ENCODE measurements at regions not wholly inside any gene's neighbourhood (a gene's known extent, or its start where the extent isn't known, plus 50 kb on each side); places are given as distances from the start of the nearest gene placed in this dataset.
A peak's percentile ranks its signal among the peaks of the same experiment; 100 is the strongest.

DNA sequence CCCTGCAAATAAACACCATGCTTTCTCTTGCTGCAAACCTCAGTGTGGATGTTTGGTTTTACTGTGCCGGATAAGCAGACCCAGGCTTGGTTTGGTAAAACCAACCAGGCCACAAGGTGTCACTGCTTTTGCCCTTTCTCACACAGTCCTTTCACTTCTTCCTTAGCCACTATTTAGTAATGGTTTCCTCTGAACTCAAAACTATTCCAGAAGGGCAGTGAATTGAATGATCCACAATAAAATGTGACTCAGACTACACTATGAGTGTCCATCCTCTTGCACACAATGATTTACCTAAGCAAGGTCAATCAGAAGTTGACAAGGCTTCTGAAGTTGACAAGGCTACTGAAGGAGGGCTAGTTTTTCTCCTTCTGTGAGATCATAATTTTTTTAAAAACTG lies 552.4 kb upstream of the CCDC54 start:
- Histone ChIP-seq H3K9me3 (no peaks in the 10 kb centered on the region), H3K27ac (no peak overlapping the region), H3K4me3 (no peak overlapping the region), H3K27me3 (no peaks in the 10 kb centered on the region), H3K4me1 (peaks cover 0 to 6% (median 2%) of the 10 kb centered on the region in 4 donors), H3K36me3 (no peaks in the 10 kb centered on the region)
- WGBS, 2 donors, result 50 to 68% methylated on average over 1 of the region's 1 CpG
- no peak for ATAC-seq (ENCODE audit: low FRiP score in 2 of 2)
- DNase-seq, result no peak
- no peak for TF ChIP-seq POLR2A (IDR thresholded peaks at IDR 0.05)

DNA sequence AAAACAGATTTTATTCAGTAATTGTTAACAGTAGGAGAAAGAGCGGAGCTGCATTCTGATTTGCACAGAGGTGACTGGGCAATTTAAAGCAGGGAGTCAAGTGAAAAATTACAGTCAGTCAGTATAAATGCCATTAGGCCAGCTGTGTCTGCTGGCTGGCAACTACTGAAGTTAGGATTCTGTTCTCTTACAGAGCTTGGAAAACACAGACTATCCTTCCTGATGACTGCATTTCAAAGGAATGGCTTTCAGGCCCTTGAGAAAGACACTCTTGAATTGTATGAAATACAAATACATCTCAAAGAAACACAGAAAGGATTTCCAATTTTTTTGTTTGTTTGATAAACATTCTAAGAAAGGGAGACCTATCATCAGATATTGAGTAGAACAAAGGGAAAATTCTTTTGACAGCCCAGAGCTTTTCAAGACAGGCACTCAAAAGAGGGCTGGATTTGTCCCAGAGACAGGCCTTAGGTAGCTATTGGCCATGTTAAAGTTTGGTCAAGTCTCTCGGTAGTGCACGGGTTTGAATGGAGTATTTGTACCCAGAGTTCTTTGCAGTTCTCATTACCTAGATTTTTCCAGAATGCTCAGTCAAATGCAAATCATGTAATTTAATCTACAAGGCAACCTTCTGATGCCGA lies 551.2 kb upstream of the CCDC54 start:
- no peaks in the 10 kb centered on the region for H3K27me3 ChIP-seq
- H3K9me3 ChIP-seq, result no peaks in the 10 kb centered on the region
- H3K36me3 ChIP-seq, result no peaks in the 10 kb centered on the region
- WGBS, 2 donors, result 67 to 80% methylated on average over 4 of the region's 4 CpGs
- ATAC-seq (ENCODE audit: low FRiP score in 2 of 2) (peak; percentile 36 to 76), DNase-seq (no peak)
- H3K4me3 ChIP-seq, result no peak overlapping the region
- H3K27ac ChIP-seq, result no peak overlapping the region
- no peak for TF ChIP-seq EP300 (IDR thresholded peaks at IDR 0.05)
- no peak for TF ChIP-seq POLR2AphosphoS5 (IDR thresholded peaks at IDR 0.05)
- TF ChIP-seq, protein P1, sequence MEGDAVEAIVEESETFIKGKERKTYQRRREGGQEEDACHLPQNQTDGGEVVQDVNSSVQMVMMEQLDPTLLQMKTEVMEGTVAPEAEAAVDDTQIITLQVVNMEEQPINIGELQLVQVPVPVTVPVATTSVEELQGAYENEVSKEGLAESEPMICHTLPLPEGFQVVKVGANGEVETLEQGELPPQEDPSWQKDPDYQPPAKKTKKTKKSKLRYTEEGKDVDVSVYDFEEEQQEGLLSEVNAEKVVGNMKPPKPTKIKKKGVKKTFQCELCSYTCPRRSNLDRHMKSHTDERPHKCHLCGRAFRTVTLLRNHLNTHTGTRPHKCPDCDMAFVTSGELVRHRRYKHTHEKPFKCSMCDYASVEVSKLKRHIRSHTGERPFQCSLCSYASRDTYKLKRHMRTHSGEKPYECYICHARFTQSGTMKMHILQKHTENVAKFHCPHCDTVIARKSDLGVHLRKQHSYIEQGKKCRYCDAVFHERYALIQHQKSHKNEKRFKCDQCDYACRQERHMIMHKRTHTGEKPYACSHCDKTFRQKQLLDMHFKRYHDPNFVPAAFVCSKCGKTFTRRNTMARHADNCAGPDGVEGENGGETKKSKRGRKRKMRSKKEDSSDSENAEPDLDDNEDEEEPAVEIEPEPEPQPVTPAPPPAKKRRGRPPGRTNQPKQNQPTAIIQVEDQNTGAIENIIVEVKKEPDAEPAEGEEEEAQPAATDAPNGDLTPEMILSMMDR (IDR thresholded peaks at IDR 0.05), result no peak
- TF ChIP-seq POLR2A (IDR thresholded peaks at IDR 0.05), result no peak
- peaks cover 0 to 6% (median 2%) of the 10 kb centered on the region in 4 donors for H3K4me1 ChIP-seq

DNA sequence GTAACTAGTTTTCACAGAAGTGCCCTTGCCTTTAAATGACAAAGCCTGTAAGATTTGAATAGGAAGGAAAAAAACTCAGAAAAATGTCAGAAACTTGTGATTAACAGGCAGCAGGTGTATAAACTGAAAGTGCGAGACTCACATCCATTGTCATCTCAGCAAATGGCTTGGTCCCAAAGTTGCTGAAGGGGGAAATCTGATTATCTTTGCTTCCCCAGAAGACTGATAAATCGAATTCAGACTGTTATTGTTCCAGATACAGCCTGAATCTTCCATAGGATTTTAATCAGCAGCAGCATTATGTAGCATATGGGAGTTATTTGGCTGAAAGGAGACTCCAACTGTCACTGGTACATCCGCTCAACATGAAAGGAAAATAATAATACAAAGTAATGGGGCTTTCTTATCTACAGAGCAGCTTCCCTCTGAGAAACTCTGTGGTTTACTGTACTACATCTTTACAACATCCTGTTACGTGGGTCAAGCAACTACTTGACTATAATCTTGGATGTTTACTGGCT lies 550.4 kb upstream of the CCDC54 start:
- TF ChIP-seq, protein P1 (IDR thresholded peaks at IDR 0.05), result no peak
- TF ChIP-seq POLR2A (IDR thresholded peaks at IDR 0.05) (no peak), EP300 (IDR thresholded peaks at IDR 0.05) (no peak), POLR2AphosphoS5 (IDR thresholded peaks at IDR 0.05) (no peak)
- ATAC-seq (ENCODE audit: low FRiP score in 2 of 2), result no peak
- WGBS, 2 donors, result 38 to 48% methylated on average over 4 of the region's 4 CpGs

DNA sequence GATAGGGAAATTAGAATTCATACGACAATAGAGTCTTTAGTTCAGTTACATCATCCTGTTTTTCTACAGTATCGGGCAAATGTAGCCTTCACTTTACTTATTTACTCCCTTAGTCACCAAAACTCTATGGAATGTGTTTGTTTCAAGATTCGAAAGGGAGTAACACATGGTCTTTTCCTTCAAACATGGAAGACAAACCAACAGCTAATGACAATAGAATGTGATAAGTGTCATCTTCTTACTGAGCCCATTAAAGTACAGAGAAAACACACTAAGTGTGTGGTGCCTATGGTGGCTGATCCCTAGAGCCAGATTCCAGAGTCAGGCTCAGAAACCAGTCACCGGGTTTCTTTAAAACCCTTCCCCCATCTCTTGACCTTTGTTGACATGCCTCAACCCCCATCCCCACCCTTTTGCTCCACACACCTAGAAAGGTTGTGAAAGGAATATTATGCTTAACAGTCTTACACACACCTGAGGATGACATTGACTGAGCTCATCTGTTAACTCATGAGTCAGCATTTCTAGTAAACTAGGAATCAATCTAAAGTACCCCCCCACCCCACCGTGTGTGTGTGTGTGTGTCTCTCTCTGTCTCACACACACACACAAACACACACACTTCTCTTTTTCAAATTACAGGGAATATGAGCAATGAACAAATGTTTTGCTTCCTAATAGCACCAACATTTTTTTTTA lies 549.6 kb upstream of the CCDC54 start:
- H3K9me3 ChIP-seq, result peaks cover 0 to 9% (median 4%) of the 10 kb centered on the region in 4 donors
- no peaks in the 10 kb centered on the region for H3K27me3 ChIP-seq
- 73 to 79% methylated on average over 5 of the region's 5 CpGs for WGBS, 2 donors
- DNase-seq (no peak), ATAC-seq (ENCODE audit: low FRiP score in 2 of 2) (no peak)
- H3K4me3 ChIP-seq, result no peak overlapping the region
- H3K4me1 ChIP-seq, result peaks cover 0 to 6% (median 2%) of the 10 kb centered on the region in 4 donors
- H3K27ac ChIP-seq, result no peak overlapping the region
- no peaks in the 10 kb centered on the region for H3K36me3 ChIP-seq
- TF ChIP-seq, protein P1 (IDR thresholded peaks at IDR 0.05), result no peak
- no peak for TF ChIP-seq POLR2AphosphoS5 (IDR thresholded peaks at IDR 0.05)
- TF ChIP-seq EP300 (IDR thresholded peaks at IDR 0.05), result no peak
- TF ChIP-seq POLR2A (IDR thresholded peaks at IDR 0.05), result no peak

More for the DNA sequence above, 550.4 kb upstream of the CCDC54 start:
- Histone ChIP-seq H3K4me1 (peaks cover 0 to 6% (median 2%) of the 10 kb centered on the region in 4 donors), H3K27ac (no peak overlapping the region), H3K9me3 (peaks cover 0 to 2% (median under 1%) of the 10 kb centered on the region in 4 donors), H3K27me3 (no peaks in the 10 kb centered on the region), H3K36me3 (no peaks in the 10 kb centered on the region), H3K4me3 (no peak overlapping the region)
- no peak for DNase-seq

DNA sequence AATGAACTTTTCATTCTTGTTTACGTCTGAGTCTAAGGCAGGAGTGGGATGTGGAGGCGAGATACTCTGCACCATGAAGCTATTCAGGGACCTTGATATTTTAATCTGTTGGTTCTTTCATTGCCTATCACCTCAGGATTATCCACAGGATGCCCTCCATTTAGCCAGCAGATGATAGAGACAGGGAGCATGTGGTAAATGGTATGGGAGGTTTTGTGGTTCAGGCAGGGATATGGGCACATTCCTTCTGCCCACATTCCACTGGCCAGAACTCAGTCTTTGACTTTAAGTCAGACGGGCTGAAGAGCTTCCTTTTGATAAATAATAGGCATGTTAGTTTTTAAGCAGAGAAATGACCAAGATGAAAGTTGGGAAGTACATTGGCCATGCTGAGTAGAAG lies 548.0 kb upstream of the CCDC54 start:
- TF ChIP-seq, protein P1 (IDR thresholded peaks at IDR 0.05), result no peak
- no peak for TF ChIP-seq POLR2AphosphoS5 (IDR thresholded peaks at IDR 0.05)
- TF ChIP-seq POLR2A (IDR thresholded peaks at IDR 0.05), result no peak
- DNase-seq, result no peak
- no peak overlapping the region for H3K4me3 ChIP-seq
- H3K27ac ChIP-seq, result no peak overlapping the region
- H3K4me1 ChIP-seq, result peaks cover 0 to 6% (median 2%) of the 10 kb centered on the region in 4 donors
- no peaks in the 10 kb centered on the region for H3K27me3 ChIP-seq
- H3K9me3 ChIP-seq, result peaks cover 0 to 11% (median 5%) of the 10 kb centered on the region in 4 donors
- no peak for ATAC-seq (ENCODE audit: low FRiP score in 2 of 2)
- WGBS, 2 donors, result 53 to 57% methylated on average over 3 of the region's 3 CpGs
- H3K36me3 ChIP-seq, result no peaks in the 10 kb centered on the region

Measured in upper lobe of left lung (tissue), 6 donors.